HEK293T (cell line): ENCODE measurements at regions not wholly inside any gene's neighbourhood (a gene's known extent, or its start where the extent isn't known, plus 50 kb on each side); places are given as distances from the start of the nearest gene placed in this dataset.

ENCODE experiments used
- CTCF ChIA-PET: fragments of 350-600 bp; formaldehyde crosslinking; extraction: SDS; loops from one replicate; lab custom pipeline; 2021; ENCODE audit warnings: antibody characterized with exemption, inconsistent platforms; lab: Yijun Ruan, JAX
- POLR2A ChIA-PET: fragments of 350-600 bp; formaldehyde crosslinking; extraction: SDS; loops from one replicate; lab custom pipeline; 2020; ENCODE audit warnings: antibody characterized with exemption, inconsistent platforms; lab: Yijun Ruan, JAX
- DNase-seq: peaks from one replicate; pipeline ENCODE4 v3.0.0; 2012; ENCODE audit warnings: mixed read lengths; ENCODE audit errors: extremely low spot score
- ARNT ChIP-seq: fragments of 450-650 bp; IDR thresholded peaks from 2 replicates; pipeline ENCODE4 v1.6.1; 2017; ENCODE audit warnings: mild to moderate bottlenecking
- BHLHE40 ChIP-seq: fragments of 450-650 bp; IDR thresholded peaks from 2 replicates; pipeline ENCODE4 v1.6.1; 2016; ENCODE audit warnings: mild to moderate bottlenecking, moderate library complexity, borderline replicate concordance
- CTBP1 ChIP-seq: fragments of 450-650 bp; IDR thresholded peaks from 2 replicates; pipeline ENCODE4 v1.6.1; 2016; ENCODE audit warnings: borderline replicate concordance
- ELF4 ChIP-seq: fragments of 450-650 bp; IDR thresholded peaks from 2 replicates; pipeline ENCODE4 v1.6.1; 2017; ENCODE audit warnings: antibody characterized with exemption
- FOXA1 ChIP-seq: fragments of 450-650 bp; IDR thresholded peaks from 2 replicates; pipeline ENCODE4 v1.6.1; 2016; ENCODE audit warnings: mild to moderate bottlenecking
- FOXK2 ChIP-seq: fragments of 450-650 bp; IDR thresholded peaks from 2 replicates; pipeline ENCODE4 v1.6.1; 2016; ENCODE audit warnings: mild to moderate bottlenecking
- FOXM1 ChIP-seq: fragments of 450-650 bp; IDR thresholded peaks from 2 replicates; pipeline ENCODE4 v1.6.1; 2017; ENCODE audit warnings: mild to moderate bottlenecking, borderline replicate concordance
- HDGF ChIP-seq: fragments of 450-650 bp; IDR thresholded peaks from 2 replicates; pipeline ENCODE4 v1.6.1; 2017; ENCODE audit warnings: antibody characterized with exemption, borderline replicate concordance
- L3MBTL2 ChIP-seq: fragments of 450-650 bp; conservative IDR thresholded peaks from 2 replicates; pipeline ENCODE4 v1.6.1; 2016; ENCODE audit warnings: mild to moderate bottlenecking
- LEF1 ChIP-seq: fragments of 450-650 bp; IDR thresholded peaks from 2 replicates; pipeline ENCODE4 v1.6.1; 2017; ENCODE audit warnings: mild to moderate bottlenecking, borderline replicate concordance
- NFRKB ChIP-seq: fragments of 450-650 bp; IDR thresholded peaks from 2 replicates; pipeline ENCODE4 v1.6.1; 2016; ENCODE audit warnings: mild to moderate bottlenecking, moderate library complexity
- SP1 ChIP-seq: fragments of 450-650 bp; IDR thresholded peaks from 2 replicates; pipeline ENCODE4 v1.6.1; 2017
- SUZ12 ChIP-seq: fragments of 450-650 bp; IDR thresholded peaks from 2 replicates; pipeline ENCODE4 v1.6.1; 2016; ENCODE audit warnings: mild to moderate bottlenecking
- TARDBP ChIP-seq: fragments of 450-650 bp; IDR thresholded peaks from 2 replicates; pipeline ENCODE4 v1.6.1; 2016
- ZNF384 ChIP-seq: fragments of 450-650 bp; IDR thresholded peaks from 2 replicates; pipeline ENCODE4 v1.6.1; 2016
- TF ChIP-seq, protein P1 (sequence below): fragments of 450-650 bp; IDR thresholded peaks from 2 replicates; pipeline ENCODE4 v1.6.1; 2016

DNA sequence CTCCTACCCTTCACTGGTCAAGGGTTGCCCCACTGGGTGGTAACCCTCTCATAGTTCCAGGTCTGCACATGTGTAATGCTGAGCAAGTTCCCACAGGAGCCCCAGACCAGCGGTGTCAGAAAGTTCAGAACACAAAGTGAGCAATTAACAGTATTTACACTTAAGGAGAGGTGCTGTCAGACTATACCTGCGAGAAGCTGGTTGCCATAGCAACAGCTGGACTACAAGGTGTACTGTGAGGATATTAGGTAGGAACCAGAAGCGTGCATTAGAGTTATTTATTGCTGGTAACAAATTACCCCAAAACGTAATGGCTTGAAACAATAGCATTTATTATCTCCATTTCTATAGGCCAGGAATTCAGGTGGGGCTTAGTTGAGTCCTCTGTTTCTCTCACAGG is 317.0 kb upstream of the RPS23 start:
- no peak for DNase-seq
- POLR2A ChIA-PET, result no interaction called here
- no peak for TF ChIP-seq FOXM1
- TF ChIP-seq CTBP1, result no peak
- TF ChIP-seq FOXK2, result no peak
- no peak for TF ChIP-seq FOXA1
- no peak for TF ChIP-seq BHLHE40
- no peak for TF ChIP-seq ARNT
- TF ChIP-seq LEF1, result no peak
- no peak for TF ChIP-seq TARDBP
- TF ChIP-seq ELF4, result no peak
- no peak for TF ChIP-seq SUZ12
- no peak for TF ChIP-seq L3MBTL2
- no peak for TF ChIP-seq HDGF
- TF ChIP-seq, protein P1, sequence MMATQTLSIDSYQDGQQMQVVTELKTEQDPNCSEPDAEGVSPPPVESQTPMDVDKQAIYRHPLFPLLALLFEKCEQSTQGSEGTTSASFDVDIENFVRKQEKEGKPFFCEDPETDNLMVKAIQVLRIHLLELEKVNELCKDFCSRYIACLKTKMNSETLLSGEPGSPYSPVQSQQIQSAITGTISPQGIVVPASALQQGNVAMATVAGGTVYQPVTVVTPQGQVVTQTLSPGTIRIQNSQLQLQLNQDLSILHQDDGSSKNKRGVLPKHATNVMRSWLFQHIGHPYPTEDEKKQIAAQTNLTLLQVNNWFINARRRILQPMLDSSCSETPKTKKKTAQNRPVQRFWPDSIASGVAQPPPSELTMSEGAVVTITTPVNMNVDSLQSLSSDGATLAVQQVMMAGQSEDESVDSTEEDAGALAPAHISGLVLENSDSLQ, result no peak
- TF ChIP-seq NFRKB, result no peak
- TF ChIP-seq SP1, result no peak
- TF ChIP-seq ZNF384, result no peak
- CTCF ChIA-PET, result no interaction called here

DNA sequence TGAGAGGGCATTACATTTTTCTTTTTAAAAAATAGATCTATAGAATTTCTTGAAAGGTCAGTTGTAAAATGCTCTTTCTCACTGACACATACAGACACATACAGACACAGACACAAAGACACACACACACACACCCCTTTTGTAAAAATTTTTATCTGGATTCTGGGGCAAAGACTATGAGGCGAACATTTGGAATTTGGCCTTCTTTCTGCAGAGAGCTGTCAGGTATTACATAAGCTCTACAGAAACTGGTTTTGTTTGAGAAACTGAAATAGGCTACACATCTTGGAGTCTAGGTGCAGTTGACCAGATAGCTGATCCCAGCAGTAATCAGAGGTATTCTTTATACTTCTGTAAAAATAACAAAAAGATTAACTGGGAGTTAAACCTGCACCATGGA is 315.9 kb upstream of the RPS23 start:
- CTCF ChIA-PET, result no interaction called here
- TF ChIP-seq ZNF384 (no peak), FOXA1 (no peak), HDGF (no peak), ARNT (no peak), SP1 (no peak), FOXM1 (no peak), FOXK2 (no peak), TARDBP (no peak), BHLHE40 (no peak), ELF4 (no peak), SUZ12 (no peak), CTBP1 (no peak), NFRKB (no peak), L3MBTL2 (no peak), LEF1 (no peak)
- TF ChIP-seq, protein P1, result no peak

DNA sequence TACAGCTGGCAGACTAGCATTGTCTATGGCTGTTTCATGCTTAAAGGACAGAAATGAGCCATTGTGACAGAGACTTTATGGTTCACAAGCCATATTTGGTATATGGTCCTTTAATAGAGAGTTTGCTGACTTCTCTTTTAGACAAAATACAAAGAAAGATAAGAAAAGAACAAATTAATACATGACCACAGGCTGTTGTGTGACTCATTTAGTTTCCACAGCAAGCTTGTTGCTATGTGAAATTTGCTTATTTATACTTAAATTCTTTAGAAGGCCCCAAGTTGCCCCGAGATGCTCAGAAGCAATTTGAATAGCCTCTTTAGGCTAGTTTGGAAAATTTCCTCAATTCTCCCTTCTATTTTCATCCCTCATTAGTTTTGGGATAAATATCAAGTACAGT is 315.3 kb upstream of the RPS23 start:
- TF ChIP-seq LEF1 (no peak), FOXK2 (no peak), SUZ12 (no peak), BHLHE40 (no peak), ELF4 (no peak), ARNT (no peak), NFRKB (no peak), TARDBP (no peak), ZNF384 (no peak), CTBP1 (no peak), HDGF (no peak), FOXM1 (no peak), SP1 (no peak), FOXA1 (no peak), L3MBTL2 (no peak)
- TF ChIP-seq, protein P1, result no peak
- POLR2A ChIA-PET, result no interaction called here
- DNase-seq, result no peak
- CTCF ChIA-PET, result no interaction called here

More for the DNA sequence above, 315.9 kb upstream of the RPS23 start:
- DNase-seq, result no peak
- POLR2A ChIA-PET, result no interaction called here

DNA sequence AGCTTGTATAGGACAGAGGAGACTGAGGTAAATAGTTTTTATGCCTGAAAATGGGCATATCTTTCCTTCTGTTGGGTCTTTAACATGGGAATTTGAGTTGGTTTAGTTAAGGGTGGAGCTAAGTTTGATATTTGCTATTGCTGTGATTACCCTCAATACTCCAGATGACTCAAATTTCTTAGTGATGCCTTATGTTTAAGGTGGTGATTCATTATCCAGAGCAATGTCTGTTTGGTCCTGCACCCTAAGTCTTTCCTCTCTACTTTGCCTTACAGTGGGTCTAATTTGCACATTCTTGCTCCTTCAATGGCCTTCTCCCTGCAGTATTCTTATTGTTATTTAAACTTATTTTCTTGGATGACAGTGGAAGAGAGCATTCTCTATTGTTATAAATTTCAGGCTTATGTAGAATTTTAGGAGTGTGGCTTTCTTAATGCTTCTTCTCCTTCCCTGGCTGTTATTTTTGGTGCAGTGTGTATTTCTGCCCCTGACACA is 312.9 kb upstream of the RPS23 start:
- no peak for DNase-seq
- ChIA-PET CTCF (interaction anchor here (0.6 kb wide), 1 partner anchor 18 kb away, joined by 5 read pairs; no protein-coding TSS in a partner anchor), POLR2A (no interaction called here)
- TF ChIP-seq NFRKB (no peak), ARNT (no peak), FOXK2 (no peak), FOXM1 (no peak), TARDBP (no peak), ELF4 (no peak), BHLHE40 (no peak)
- TF ChIP-seq, protein P1, result no peak

DNA sequence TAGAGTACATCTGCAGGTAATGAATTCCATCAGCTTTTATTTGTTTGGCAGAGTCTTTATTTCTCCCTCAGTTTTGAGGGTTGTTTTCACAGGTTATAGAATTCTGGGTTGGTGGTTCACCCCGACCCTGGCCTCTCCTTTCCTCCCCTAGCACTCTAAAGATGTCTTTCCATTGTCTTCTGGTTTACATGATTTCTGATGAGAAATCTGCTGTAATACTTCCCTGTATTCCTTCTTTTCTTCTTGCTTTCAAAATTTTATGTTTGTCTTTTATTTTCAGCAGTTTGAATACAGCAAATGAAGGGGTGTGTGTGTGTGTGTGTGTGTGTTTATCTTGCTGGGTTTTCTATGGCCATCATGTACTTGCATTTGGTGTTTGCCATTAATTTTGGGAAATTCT is 312.0 kb upstream of the RPS23 start:
- ChIA-PET CTCF (no interaction called here), POLR2A (no interaction called here)
- TF ChIP-seq LEF1 (no peak), ZNF384 (no peak), ARNT (no peak), FOXK2 (no peak), ELF4 (no peak), CTBP1 (no peak), TARDBP (no peak), SP1 (no peak), SUZ12 (no peak), BHLHE40 (no peak), HDGF (no peak), L3MBTL2 (no peak), FOXM1 (no peak), FOXA1 (no peak), NFRKB (no peak)
- TF ChIP-seq, protein P1, result no peak

More for the DNA sequence above, 312.0 kb upstream of the RPS23 start:
- DNase-seq, result no peak
